Skin epidermis (tissue), 12 donors: ENCODE measurements at regions not wholly inside any gene's neighbourhood (a gene's known extent, or its start where the extent isn't known, plus 50 kb on each side); places are given as distances from the start of the nearest gene placed in this dataset.
"Not testable (repeated sequence)": the region's sequence is repeated elsewhere in the genome, so short reads cannot be mapped to it uniquely, and the experiment has no call there.

Experiments used
- H3K27ac ChIP-seq, 21 experiments: fragments of 200-600 bp; sonication (generic) in 11 of 21; one replicate each; pipeline ENCODE4 v1.5.0; 2020; ENCODE audit warnings: mild to moderate bottlenecking in 3 of 21, inconsistent platforms in 2 of 21, moderate library complexity in 2 of 21
- H3K4me3 ChIP-seq, 7 experiments: fragments of 200-600 bp; sonication (generic) in 2 of 7; one replicate each; pipeline ENCODE4 v1.5.0; 2020; ENCODE audit warnings: inconsistent platforms in 2 of 7, mild to moderate bottlenecking in 2 of 7, moderate library complexity in 1 of 7

DNA sequence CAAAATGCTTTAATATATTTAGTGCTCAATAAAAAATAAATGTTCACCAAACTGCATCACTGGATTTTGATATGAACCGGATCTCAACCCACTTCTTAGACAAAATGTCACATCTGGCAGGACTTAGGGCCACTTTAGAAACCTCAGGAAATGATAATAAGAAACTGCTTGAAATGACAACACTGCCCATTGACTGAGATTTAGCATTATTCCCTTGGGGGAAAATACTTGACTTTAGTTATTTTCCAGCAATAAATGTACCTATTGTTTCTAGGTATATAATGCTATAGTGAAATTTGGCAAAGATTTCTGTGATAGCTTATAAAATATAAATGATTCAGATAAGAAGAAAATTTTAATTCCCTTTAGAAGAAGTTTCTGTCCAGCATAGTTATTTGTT is 195.1 kb downstream of the ICOS start:
- H3K4me3 ChIP-seq, result no peak overlapping the region
- H3K27ac ChIP-seq, result no peak overlapping the region

DNA sequence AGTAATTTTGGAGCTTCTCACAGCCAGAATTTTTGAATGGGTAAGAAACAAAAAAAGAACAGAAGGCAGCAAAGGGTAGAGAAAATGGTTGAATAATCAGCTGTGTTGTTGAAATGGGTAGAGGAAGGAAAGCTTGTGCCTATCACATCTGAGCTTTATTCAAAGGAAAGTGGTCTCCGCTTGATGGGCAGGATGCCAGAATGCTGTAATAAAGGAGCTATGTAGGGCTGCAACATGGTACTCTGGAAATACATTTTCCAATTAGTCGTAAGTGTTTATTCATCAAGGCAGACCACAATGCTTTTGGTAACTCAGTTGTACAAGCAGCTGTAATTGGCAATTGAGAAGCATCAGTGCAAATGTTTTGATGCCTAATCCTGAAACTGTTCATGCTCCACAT is 196.9 kb downstream of the ICOS start:
- Histone ChIP-seq H3K27ac (no peak overlapping the region), H3K4me3 (no peak overlapping the region)

DNA sequence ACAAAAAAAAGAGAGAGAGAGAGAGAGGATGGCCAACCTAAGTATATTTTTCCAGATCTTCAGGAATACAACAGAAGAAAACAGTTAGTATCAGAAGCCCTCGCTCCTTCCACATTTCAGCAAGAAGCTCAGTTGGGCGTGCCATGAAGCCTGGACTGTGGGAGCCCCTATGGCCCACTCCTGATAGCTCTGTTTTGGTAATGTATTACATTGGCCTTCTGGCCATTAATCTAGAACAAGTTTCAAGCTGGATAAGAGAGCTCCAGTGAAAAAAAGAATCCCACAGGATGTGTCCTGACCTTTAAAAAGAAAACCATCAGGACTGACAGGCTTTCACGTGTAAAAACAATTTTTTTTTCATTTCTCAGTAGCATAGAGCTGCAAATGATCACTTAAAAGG is 197.9 kb downstream of the ICOS start:
- Histone ChIP-seq H3K27ac (no peak overlapping the region), H3K4me3 (no peak overlapping the region)

DNA sequence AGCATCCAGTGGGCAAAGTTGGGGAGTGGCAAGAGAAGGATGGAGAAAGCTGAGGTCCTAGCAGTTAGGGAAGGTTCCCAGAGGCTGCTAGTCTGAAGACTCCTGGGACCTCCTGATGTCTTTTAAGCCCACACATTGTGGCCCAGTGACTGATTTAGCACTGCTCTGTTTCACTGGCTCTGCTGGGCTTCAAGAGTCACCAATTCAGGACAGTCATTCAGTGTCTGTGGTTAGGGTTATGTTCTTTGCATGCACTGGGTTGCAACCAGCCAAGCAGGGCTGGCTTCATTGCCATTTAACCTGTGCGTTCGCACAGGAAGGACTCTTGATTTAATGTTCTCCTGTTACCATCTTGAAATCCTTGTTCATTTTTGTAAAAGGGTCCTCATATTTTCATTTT is 199.2 kb downstream of the ICOS start:
- Histone ChIP-seq H3K27ac (no peak overlapping the region), H3K4me3 (no peak overlapping the region)

DNA sequence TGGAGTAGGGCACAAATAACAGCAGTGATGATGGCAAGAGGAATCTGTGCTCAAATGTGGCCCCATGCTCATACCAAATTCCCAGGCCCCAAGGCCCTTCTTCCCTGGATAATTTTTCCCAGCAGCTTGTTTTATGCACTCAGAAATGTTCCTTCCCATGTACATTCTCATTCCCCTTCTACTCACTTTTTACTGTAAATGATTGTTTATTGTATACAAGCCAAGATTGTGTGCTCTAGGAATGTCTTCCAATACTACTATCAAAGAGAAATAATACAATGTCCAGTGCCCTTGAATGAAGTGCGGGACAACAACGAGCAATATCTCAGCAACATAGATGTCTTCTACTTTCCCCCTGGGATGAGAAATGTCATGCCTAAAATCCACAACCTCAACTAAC is 201.6 kb downstream of the ICOS start:
- Histone ChIP-seq H3K4me3 (no peak overlapping the region), H3K27ac (no peak overlapping the region)

DNA sequence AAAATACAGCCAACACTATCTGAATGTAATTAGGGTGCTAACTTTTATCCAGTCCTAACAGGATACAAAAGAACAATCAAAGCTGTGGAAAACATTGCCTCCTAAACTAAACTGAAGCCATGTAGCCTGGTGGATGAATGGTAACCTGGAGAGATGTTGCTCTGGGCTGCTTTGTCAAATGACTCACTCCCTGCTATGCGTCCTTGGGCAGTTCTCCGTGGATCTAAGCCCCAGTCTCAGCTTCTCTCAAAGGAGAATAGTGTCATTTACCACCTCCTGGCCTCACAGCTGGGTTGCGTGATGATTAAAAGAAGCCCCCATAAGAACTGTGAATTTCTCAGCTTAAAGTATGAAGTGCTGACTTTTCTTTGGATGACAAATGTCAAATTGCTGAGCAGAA is 203.7 kb downstream of the ICOS start:
- H3K4me3 ChIP-seq, result no peak overlapping the region
- H3K27ac ChIP-seq, result no peak overlapping the region

DNA sequence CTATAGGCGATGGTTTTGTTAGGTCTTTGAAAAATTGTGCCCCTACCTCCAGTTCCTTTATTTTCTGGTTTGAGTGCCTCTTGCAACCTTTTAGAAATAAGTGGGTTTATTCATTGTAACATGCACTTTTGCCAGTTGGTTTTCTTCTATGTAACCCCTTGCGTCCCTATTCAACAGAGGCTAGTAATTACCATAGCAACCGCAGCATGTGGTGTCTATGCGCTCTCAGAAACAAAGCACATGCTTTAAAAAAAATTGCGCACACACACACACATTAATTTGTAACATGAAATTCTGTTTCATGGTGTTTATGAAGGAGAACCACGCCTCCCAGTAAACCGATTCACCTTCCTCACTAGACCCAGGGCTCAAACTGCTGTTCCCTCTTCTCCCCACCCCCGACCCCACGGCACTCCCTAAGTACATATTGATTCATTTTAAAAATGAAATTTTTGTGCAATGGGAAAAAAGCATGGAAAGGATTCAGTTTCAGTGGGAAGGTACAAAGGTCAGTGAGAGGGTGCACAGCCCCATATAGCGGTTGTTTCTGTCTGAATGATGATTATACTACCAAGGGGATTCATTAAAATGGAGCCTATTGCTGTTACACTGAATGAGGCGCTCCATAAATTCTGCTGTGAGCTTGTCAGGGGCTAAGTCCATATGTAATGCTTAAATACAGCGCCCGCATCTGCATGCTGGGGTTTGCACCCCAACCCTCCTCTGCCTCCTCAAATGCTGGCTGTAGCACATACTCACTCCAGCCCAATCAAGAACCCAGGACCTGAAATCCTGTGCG is 206.9 kb downstream of the ICOS start:
- H3K4me3 ChIP-seq, result no peak overlapping the region
- no peak overlapping the region for H3K27ac ChIP-seq

DNA sequence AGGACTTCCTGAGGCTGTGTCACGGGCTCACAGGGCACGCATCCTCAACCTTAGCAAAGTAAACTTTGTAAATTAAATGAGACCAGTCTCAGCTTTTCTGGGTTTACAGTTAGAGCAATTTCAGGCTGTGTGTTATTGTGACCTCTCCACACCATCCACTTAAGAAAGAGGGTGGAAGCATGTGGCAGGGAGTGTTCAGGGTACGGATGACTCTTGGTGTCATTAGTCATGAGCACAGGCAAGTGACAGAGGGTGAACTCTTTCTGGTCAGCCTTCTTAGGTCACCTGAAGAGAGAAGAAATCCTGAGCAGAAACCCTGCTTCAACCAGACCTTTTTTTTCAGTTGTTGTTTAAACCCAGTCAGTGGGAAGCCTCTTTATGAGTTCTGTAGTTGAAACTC is 207.9 kb downstream of the ICOS start:
- no peak overlapping the region for H3K4me3 ChIP-seq
- no peak overlapping the region for H3K27ac ChIP-seq

DNA sequence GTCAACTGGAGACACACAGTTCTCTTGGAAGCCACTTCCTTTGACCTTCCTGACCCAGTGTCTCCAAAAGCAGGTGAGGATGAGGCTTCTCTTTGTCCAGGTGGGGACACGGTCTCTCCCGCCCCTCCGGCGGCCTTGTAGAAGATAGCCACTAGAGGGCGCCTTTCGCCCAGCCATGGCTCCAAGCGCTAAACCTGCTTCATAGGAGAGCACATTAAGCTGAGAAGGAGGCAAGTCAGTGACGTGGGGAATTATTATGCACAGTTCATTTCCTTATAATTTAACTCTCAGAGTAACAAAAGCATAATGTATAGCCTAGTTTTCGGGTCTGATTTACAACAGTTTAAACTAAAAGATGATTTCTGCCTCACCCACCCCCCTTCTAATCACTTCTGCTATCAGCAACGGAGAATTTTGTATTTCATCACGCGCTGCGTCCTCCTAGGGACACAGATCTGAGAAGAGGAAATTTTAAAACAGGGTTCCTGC is 208.7 kb downstream of the ICOS start:
- H3K27ac ChIP-seq, result peak overlapping the region in 1 of 21 experiments; percentile 26

DNA sequence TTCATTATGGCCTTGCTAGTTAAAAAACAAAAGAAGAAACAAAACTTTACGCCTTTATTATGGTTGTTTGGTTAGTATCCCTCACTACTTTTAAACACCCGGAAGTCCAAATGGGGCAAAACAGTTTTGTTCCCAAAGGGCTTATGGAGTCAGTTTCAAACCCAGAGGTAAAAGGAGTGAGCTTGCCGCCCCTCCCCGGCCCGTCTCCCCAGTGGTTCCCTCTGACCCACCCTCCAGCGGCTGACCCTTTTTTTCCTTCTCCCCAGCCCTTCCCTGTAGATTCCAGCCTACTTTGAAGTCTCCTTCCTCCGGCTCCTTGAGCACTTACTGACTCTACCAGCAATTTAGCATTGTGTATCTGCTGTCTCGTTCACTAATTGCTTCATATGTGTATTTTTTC is 209.2 kb downstream of the ICOS start:
- peak overlapping the region in 4 of 21 experiments; percentile 26 to 52 (median 40) for H3K27ac ChIP-seq
- peak overlapping the region; percentile 10 to 46 (median 25) for H3K4me3 ChIP-seq

More for the DNA sequence above, 208.7 kb downstream of the ICOS start:
- peak overlapping the region; percentile 10 to 46 (median 25) for H3K4me3 ChIP-seq

DNA sequence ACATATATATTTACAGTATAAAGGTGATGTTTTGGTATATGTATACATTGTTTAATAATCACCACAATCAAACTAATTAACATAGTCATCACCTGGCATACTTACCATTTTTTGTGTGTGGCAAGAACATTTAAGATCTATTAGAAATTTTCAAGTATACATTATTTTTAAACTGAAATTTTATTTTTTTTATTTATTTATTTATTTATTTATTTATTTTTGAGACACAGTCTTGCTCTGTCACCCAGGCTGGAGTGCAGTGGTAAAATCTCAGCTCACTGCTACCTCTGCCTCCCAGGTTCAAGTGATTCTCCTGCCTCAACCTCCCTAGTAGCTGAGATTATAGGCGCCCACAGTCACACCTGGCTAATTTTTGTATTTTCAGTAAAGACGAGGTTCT is 210.5 kb downstream of the ICOS start:
- H3K27ac ChIP-seq, H3K4me3 ChIP-seq: not testable (repeated sequence)

DNA sequence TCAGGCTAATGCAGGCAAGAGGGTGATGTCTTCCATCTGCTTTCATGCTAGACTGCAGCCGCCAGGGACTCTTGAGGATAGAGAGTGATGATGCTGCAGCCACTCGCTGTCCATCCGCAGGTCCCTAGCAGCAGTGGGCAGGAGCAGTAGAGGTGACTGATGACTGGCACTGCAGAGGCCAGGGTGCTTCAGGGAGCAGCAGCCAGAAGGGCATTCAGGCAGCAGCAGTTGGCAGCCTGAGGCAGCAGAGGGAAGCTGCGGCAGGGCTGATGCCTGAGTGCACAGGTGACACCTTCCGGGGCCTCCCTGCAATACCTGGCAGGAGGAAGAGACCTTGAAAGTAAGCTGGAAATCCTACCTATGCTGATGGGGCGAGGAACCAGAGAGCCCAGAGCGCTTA is 214.2 kb downstream of the ICOS start:
- no peak overlapping the region for H3K4me3 ChIP-seq
- H3K27ac ChIP-seq, result no peak overlapping the region

DNA sequence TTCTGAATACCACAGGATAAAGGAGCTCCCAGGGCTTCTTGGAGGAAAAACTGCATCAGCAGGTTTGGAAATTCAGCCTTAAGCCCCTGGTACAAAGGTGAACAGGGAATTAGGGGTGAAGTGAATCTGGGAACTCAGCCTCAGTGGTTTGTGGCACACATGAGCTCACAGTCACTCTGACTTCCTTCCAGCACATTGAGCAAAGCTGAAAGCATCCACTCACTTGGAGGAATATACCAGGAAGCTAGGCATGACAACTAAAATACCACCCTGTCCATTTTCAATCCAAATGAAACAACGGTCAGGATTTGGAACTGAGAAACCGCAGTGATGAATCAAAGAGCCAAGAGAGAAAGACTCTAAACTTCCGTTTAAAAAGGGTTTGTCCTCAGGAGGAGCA is 216.1 kb downstream of the ICOS start:
- no peak overlapping the region for H3K4me3 ChIP-seq
- H3K27ac ChIP-seq, result peak overlapping the region in 1 of 21 experiments; percentile 16

DNA sequence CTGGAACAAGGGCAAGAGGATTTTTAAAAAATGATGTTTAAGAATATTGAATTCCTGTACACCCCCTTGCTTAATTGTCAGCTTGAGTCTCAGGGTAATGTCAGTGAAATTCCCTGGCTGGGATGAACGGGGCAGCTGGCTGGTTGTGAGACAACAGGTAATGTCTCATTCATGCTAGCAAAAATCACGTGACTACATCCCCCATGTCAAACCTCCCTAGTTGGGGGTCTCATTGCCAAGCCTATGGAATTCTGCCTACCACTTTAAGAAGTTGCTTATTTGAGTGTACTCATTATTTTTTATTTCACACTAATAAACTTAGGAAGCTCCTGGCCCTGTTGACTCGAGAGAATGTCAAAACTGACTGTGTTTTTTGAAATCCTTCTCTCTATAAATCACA is 218.3 kb downstream of the ICOS start:
- Histone ChIP-seq H3K27ac (no peak overlapping the region), H3K4me3 (no peak overlapping the region)

DNA sequence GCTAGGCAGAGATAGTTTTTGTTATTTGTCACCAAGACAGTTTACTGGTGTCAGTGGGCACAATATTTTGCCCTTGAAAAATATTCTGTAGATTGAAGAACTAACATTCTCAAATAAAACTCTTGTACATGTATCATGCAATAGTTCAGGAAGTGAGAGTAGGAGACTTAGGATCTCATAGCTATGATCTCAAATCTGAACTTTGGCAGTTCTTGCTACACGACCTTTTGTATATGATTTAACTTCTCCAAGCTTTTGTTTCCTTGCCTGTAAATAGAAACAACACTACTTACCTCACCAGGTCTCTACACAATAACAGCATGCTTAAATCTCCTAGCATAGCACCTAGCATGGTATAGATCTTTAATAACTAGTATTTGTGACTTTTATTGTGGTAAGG is 219.9 kb downstream of the ICOS start:
- H3K27ac ChIP-seq, result no peak overlapping the region
- no peak overlapping the region for H3K4me3 ChIP-seq

DNA sequence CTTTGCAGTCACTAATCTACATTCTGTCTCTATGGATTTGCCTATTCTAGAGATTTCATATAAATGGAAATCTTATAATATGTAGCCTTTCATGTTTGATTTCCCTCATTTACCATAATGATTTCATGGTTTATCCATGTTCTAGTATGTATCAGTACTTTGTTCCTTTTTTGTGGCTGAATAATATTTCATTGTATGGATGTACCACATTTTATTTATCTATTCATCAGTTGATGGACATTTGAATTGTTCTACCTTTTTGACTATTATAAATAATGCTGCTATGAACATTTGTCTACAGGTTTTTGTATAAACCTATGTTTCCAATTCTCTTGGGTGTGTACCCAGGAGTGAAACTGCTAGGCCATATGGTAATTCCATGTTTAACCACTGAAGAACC is 221.1 kb downstream of the ICOS start:
- Histone ChIP-seq H3K4me3 (no peak overlapping the region), H3K27ac (no peak overlapping the region)

DNA sequence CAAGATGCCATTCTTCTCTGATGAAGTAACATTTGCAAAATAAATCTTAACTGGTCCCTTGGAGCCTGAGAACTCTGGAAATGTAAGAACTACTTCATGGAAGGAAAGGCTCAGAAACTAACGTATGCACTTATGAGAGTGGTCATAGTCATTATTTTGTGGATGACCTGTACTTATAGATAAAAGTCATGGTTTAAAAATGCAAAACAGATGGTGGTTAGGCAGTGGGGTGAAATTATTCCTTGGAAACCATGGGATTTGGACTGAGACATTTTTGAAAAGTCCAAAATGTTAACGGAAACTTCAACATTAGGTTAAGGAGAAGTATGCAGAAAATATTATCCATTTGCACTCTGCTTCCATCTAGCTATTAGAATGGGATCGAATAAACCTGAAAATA is 223.0 kb downstream of the ICOS start:
- no peak overlapping the region for H3K27ac ChIP-seq
- H3K4me3 ChIP-seq, result no peak overlapping the region

DNA sequence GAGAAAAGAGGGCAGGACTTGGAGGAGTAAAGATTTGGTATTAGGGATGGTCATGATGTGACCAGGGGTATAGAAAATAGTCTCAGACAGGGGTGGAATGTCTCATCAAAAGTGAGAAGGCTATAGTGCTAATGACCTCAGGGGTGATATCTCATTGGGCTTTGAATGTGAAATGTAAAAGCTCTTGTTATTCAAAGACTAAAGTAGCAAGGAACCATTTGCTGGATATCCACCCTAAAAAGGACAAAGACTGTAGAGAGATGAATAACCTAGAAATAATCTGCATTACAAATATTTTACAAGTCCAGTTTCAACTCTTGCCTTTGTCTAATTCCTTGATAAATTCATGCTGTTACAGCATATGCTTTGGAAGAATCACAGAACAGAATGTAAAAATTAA is 224.4 kb downstream of the ICOS start:
- no peak overlapping the region for H3K27ac ChIP-seq
- H3K4me3 ChIP-seq, result no peak overlapping the region

DNA sequence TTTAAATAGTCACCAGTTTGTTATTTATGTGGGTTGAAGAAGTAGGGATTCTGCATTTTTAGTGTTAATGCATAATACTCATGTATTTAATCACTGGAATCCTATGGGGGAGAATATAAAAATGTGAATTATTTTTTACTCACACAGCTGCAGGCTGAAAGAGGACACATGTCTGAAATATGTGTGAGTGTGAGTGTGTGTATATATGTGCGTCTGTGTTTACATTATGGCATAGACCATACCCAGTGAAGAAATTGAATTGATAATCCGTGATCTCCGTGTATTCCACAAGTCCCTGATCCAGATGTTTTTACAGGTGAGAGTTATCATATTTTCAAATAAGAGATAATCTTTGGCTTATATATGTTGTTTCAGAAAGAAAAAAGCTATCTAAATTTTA is 225.3 kb downstream of the ICOS start:
- Histone ChIP-seq H3K4me3 (no peak overlapping the region), H3K27ac (no peak overlapping the region)

DNA sequence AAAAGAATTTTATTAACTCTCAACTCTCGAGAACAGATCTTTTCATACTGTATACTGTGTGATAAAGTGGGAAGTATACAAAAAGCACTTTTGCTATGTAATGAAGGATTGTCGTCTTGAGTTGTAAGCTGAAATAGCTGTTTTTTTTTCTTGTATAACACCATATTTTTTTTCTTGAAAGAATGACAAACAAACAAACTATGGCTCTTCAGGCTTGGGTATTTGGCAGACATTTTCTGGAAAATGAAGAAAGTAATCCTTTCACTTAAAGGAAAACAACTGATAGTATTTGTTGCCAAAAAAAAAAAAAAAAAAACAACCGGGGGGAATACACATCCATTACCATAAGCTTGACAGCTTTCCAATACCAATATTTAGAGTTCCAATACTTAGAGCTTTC is 230.4 kb downstream of the ICOS start:
- Histone ChIP-seq H3K4me3 (no peak overlapping the region), H3K27ac (no peak overlapping the region)

DNA sequence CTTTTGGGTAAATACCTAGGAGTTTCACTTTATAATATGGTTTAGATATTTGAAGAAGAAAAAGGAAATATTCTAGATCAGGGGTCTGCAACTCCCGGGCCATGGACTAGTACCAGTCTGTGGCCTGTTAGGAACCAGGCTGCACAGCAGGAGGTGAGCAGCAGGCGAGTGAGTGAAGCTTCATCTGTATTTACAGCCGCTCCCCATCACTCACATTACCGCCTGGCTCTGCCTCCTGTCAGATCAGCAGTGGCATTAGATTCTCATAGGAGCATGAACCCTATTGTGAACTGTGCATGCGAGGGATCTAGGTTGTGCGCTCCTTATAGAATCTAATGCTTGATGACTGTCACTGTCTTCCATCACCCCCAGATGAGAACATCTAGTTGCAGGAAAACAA is 231.1 kb downstream of the ICOS start:
- H3K4me3 ChIP-seq, H3K27ac ChIP-seq: not testable (repeated sequence)

DNA sequence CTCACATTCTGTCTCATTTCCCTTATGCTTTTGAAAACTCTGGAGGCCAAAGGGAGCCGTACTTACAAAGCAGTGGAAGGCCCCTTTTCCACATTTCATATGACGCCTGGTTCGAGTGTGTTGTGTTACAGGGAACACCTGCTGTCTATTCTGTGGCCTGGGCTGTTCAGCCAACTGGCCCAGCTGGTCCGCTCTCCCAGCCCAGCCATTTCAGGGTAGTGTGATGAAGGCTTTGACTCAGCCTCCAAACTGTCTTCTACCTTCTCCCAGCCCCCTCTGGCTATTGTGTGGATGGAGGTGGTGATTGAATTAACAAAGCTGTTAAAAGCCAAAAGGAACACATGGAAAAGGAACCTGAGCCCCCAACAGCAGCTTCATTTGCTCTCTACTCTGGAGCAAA is 233.8 kb downstream of the ICOS start:
- Histone ChIP-seq H3K4me3 (no peak overlapping the region), H3K27ac (no peak overlapping the region)
